ENCODE measurements at regions not wholly inside any gene's neighbourhood (a gene's known extent, or its start where the extent isn't known, plus 50 kb on each side); places are given as distances from the start of the nearest gene placed in this dataset.

DNA sequence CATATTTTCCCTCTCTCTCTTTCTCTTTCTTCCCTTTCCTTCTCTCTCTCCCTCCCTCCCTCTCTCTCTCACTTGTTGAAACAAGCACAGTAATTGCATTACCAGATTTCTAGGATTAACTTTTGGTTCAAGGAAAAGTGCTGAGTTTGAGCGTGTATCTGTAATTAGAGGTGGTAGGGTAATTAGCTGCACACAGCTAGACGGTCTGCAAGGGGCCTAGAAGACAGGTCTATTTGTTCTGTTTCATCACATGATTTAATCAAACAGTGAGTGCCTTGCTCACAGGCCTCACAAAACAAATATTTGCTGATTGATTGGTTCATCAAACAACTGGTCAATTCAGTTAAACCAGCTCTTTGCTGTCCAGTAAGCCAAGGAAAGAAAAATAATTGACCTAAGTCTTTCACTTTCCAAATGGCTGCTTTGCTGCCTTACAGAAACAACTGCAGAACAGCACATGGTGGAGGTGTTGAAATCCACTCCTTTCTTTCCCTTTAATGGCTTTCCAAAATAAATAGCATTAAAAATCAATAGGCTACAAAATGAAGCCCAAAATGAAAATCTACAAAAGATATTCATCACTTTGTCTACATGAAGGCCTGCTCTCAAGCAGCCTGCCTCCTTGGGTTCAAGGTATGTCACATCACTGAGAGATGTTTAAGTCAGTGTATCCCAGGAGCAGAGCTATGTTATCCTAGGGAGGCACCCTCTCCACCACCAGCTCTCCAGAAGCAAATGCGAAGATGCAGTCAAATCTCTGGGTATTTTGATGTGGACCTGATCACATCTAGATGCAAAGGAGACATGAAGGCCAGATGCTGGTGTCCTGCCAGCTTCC lies 264.4 kb upstream of the SIX2 start:
- Histone ChIP-seq H3K27ac (ENCODE audit: low read depth, low read length) (no peak overlapping the region), H3K9me3 (ENCODE audit: low read length) (no peaks in the 10 kb centered on the region), H3K36me3 (ENCODE audit: insufficient read depth, low read length) (no peaks in the 10 kb centered on the region), H3K9ac (ENCODE audit: low read length) (no peak overlapping the region), H3K4me1 (ENCODE audit: insufficient read depth, low read length) (no peaks in the 10 kb centered on the region), H3K4me3 (ENCODE audit: low read depth in 1 of 2, low read length in 2 of 2) (no peak overlapping the region), H3K27me3 (ENCODE audit: control insufficient read depth in 1 of 2, insufficient read depth in 2 of 2, low read length in 2 of 2) (no peaks in the 10 kb centered on the region)

DNA sequence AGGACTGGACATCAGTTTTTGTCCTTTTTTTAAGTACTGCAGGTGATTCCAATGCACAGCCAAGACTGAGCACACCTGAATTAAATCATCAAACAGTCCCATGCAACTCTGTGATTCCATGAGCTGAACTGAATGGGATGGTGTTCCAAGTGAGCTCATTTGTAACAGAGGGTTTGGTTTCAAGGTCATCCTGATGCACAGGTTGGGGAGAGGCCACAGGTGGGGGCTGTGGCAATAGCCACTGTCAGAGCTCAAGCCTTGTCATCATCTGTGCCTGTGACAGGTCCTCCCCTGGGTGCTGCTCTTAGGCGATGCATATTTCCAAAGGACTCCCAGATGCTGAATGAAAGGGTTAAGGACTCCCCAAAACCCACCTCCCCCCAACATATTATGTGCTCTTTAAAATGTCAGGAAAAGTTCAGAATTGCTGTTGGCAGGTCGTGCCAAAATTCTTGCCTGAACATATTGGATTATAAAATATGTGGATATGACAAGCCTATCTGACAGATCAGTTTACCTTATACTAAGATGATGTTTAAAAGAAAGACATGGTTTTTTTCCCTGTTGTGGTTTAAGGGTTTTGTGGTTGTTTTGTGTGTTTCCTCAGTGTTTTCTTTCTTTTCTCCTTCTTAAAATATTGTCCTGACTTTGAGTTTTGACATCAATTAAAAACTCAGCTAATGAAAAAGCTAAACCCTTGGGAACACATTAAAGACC lies 263.5 kb upstream of the SIX2 start:
- H3K4me3 ChIP-seq (ENCODE audit: low read depth in 1 of 2, low read length in 2 of 2), result no peak overlapping the region
- H3K36me3 ChIP-seq (ENCODE audit: insufficient read depth, low read length), result no peaks in the 10 kb centered on the region
- H3K27me3 ChIP-seq (ENCODE audit: control insufficient read depth in 1 of 2, insufficient read depth in 2 of 2, low read length in 2 of 2), result no peaks in the 10 kb centered on the region
- H3K4me1 ChIP-seq (ENCODE audit: insufficient read depth, low read length), result no peaks in the 10 kb centered on the region
- H3K9me3 ChIP-seq (ENCODE audit: low read length), result no peaks in the 10 kb centered on the region
- no peak overlapping the region for H3K27ac ChIP-seq (ENCODE audit: low read depth, low read length)
- H3K9ac ChIP-seq (ENCODE audit: low read length), result no peak overlapping the region

DNA sequence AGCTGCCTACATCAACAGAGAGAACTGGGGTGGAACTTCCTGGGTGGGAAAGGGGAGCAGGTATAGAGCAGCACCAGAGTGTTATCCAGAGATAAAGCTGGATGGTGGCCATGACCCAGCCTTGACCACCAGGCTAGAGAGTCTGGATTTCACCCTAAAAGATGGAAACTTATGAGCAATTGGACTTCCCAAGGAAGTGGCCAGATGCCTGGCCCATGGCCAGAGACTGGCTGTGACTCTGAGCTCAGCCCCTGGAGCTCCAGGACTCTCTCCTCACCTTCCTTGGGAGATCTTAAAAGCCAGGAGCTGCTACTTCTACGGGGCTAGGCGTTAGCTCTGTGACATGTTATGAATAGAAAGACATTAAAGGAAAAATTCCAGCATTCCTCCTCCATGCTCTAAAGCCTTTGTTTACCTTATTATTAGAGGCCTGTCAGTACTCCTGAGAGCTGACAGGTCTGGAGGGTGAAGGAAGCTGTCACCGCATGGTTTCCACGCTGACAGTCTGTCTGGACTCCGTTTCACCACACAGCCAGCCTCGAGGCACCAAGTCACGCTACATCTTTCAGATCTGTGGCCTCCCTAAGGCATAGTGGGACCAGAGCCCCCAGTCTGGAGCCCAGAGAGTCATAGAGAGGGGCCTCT lies 260.0 kb upstream of the SIX2 start:
- no peaks in the 10 kb centered on the region for H3K36me3 ChIP-seq (ENCODE audit: insufficient read depth, low read length)
- no peaks in the 10 kb centered on the region for H3K9me3 ChIP-seq (ENCODE audit: low read length)
- no peak overlapping the region for H3K27ac ChIP-seq (ENCODE audit: low read depth, low read length)
- no peak overlapping the region for H3K4me3 ChIP-seq (ENCODE audit: low read depth in 1 of 2, low read length in 2 of 2)
- no peak overlapping the region for H3K9ac ChIP-seq (ENCODE audit: low read length)
- no peaks in the 10 kb centered on the region for H3K4me1 ChIP-seq (ENCODE audit: insufficient read depth, low read length)
- no peaks in the 10 kb centered on the region for H3K27me3 ChIP-seq (ENCODE audit: control insufficient read depth in 1 of 2, insufficient read depth in 2 of 2, low read length in 2 of 2)

DNA sequence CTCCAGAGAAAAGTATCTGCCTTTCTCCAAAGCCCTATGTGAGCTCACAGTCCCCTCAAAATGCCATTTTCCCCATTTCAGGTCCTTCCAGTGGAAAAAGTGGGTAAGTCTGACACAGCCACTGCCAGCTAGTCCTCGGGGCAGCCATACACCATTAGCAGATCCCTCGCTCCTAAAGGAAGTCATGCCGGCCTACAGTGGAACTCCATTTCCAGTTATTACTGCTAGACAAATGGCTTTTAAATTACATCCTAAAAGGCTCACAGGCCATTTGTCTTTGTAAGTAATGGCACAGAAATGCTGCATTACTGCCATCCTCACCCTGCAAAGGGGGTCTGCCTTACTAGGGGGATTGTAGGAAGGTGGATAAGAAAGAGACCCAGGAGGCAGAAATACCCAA lies 259.4 kb upstream of the SIX2 start:
- H3K4me3 ChIP-seq (ENCODE audit: low read depth in 1 of 2, low read length in 2 of 2), result no peak overlapping the region
- no peak overlapping the region for H3K9ac ChIP-seq (ENCODE audit: low read length)
- no peaks in the 10 kb centered on the region for H3K4me1 ChIP-seq (ENCODE audit: insufficient read depth, low read length)
- H3K9me3 ChIP-seq (ENCODE audit: low read length), result no peaks in the 10 kb centered on the region
- H3K36me3 ChIP-seq (ENCODE audit: insufficient read depth, low read length), result no peaks in the 10 kb centered on the region
- H3K27ac ChIP-seq (ENCODE audit: low read depth, low read length), result no peak overlapping the region
- no peaks in the 10 kb centered on the region for H3K27me3 ChIP-seq (ENCODE audit: control insufficient read depth in 1 of 2, insufficient read depth in 2 of 2, low read length in 2 of 2)

DNA sequence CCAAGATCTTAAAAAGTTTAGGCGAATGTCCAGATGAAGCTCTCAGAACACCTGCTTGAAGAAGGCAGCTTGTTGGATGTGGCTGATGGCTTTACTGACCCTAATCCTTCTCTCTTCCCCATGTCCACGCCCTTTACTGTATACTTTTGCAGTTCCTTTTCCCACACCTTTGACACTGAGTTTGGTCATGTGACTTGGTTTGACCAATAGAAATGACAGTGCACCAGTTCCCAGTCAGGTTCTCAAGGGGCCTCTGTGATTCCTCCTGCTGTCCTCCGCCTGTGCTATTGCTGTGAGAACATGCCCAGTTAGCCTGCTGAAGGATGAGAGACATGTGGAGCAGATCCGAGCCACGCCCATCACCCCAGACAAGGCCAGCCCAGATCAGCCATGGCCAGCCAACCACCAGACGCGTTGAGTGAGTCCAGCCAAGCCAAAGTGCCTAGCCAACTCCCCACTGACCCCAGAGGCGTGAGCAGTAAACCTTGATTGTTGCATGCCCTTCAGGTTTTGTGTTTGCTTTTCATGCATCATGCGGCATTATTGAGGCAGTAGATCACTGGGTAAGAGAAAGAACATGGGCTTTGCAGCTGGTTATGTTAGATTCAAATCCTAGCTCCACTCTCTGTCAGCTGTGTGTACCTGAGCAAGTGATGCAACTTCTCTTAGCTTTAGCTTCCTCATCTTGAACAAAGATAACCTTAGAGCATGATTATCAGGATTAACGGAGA lies 258.0 kb upstream of the SIX2 start:
- H3K27me3 ChIP-seq (ENCODE audit: control insufficient read depth in 1 of 2, insufficient read depth in 2 of 2, low read length in 2 of 2), result no peaks in the 10 kb centered on the region

DNA sequence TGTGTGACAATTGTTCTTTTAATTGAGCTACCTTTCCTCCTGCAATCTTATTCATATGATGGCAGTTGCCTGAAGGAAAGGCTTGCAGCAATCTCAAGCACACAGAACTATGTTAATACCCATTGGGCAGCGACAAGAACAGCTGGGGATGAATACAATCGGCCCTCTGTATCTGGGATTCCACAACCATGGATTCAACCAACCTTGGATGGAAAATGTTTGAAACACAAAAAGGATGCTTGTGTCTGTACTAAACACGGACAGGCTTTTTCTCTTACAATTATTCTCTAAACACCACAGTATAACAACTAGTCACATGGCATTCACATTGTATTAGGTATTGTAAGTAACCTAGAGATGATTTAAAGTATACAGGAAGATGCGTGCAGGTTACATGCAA lies 256.1 kb upstream of the SIX2 start:
- Histone ChIP-seq H3K36me3 (ENCODE audit: insufficient read depth, low read length) (no peaks in the 10 kb centered on the region), H3K9me3 (ENCODE audit: low read length) (no peaks in the 10 kb centered on the region), H3K4me3 (ENCODE audit: low read depth in 1 of 2, low read length in 2 of 2) (no peak overlapping the region), H3K27me3 (ENCODE audit: control insufficient read depth in 1 of 2, insufficient read depth in 2 of 2, low read length in 2 of 2) (no peaks in the 10 kb centered on the region), H3K4me1 (ENCODE audit: insufficient read depth, low read length) (no peaks in the 10 kb centered on the region), H3K9ac (ENCODE audit: low read length) (no peak overlapping the region), H3K27ac (ENCODE audit: low read depth, low read length) (no peak overlapping the region)

More for the DNA sequence above, 258.0 kb upstream of the SIX2 start:
- Histone ChIP-seq H3K4me1 (ENCODE audit: insufficient read depth, low read length) (no peaks in the 10 kb centered on the region), H3K4me3 (ENCODE audit: low read depth in 1 of 2, low read length in 2 of 2) (no peak overlapping the region), H3K36me3 (ENCODE audit: insufficient read depth, low read length) (no peaks in the 10 kb centered on the region), H3K9ac (ENCODE audit: low read length) (no peak overlapping the region), H3K27ac (ENCODE audit: low read depth, low read length) (no peak overlapping the region), H3K9me3 (ENCODE audit: low read length) (no peaks in the 10 kb centered on the region)

- Histone ChIP-seq H3K4me1 (ENCODE audit: insufficient read depth, low read length) (no peaks in the 10 kb centered on the region), H3K27ac (ENCODE audit: low read depth, low read length) (no peak overlapping the region), H3K36me3 (ENCODE audit: insufficient read depth, low read length) (no peaks in the 10 kb centered on the region), H3K9me3 (ENCODE audit: low read length) (no peaks in the 10 kb centered on the region), H3K4me3 (ENCODE audit: low read depth in 1 of 2, low read length in 2 of 2) (no peak overlapping the region), H3K9ac (ENCODE audit: low read length) (no peak overlapping the region), H3K27me3 (ENCODE audit: control insufficient read depth in 1 of 2, insufficient read depth in 2 of 2, low read length in 2 of 2) (no peaks in the 10 kb centered on the region)
Observed at GRCh38 chr2:45264227-45265225, 255.3 kb upstream of the SIX2 start.

- H3K4me3 ChIP-seq (ENCODE audit: low read depth in 1 of 2, low read length in 2 of 2), result no peak overlapping the region
- no peaks in the 10 kb centered on the region for H3K4me1 ChIP-seq (ENCODE audit: insufficient read depth, low read length)
- no peaks in the 10 kb centered on the region for H3K36me3 ChIP-seq (ENCODE audit: insufficient read depth, low read length)
- H3K27ac ChIP-seq (ENCODE audit: low read depth, low read length), result no peak overlapping the region
- H3K27me3 ChIP-seq (ENCODE audit: control insufficient read depth in 1 of 2, insufficient read depth in 2 of 2, low read length in 2 of 2), result no peaks in the 10 kb centered on the region
- H3K9ac ChIP-seq (ENCODE audit: low read length), result no peak overlapping the region
- H3K9me3 ChIP-seq (ENCODE audit: low read length), result no peaks in the 10 kb centered on the region
Observed at GRCh38 chr2:45263147-45263546, 253.9 kb upstream of the SIX2 start.

- Histone ChIP-seq H3K27me3 (ENCODE audit: control insufficient read depth in 1 of 2, insufficient read depth in 2 of 2, low read length in 2 of 2) (no peaks in the 10 kb centered on the region), H3K9ac (ENCODE audit: low read length) (no peak overlapping the region), H3K36me3 (ENCODE audit: insufficient read depth, low read length) (no peaks in the 10 kb centered on the region), H3K9me3 (ENCODE audit: low read length) (no peaks in the 10 kb centered on the region), H3K4me3 (ENCODE audit: low read depth in 1 of 2, low read length in 2 of 2) (no peak overlapping the region), H3K4me1 (ENCODE audit: insufficient read depth, low read length) (no peaks in the 10 kb centered on the region), H3K27ac (ENCODE audit: low read depth, low read length) (no peak overlapping the region)
Observed at GRCh38 chr2:45261746-45262145, 252.5 kb upstream of the SIX2 start.

DNA sequence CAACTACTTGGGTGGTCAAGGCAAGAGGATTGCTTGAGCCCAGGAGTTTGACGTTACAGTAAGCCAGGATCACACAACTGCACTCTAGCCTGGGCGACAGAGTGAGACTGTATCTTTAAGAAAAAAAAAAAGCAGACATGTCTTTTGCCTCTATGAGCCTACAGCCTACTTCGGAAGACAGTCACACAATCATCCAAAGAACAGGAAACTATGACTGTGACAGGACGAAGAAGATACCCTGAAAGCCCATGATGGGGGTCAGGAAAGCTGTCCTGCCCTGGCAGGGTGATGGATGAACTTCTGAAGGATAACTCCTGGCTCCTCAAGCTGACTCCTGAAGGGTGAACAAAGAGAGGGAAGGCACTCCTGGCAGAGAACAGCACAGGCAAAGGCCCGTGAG lies 251.7 kb upstream of the SIX2 start:
- no peak overlapping the region for H3K27ac ChIP-seq (ENCODE audit: low read depth, low read length)
- H3K9ac ChIP-seq (ENCODE audit: low read length), result no peak overlapping the region
- no peaks in the 10 kb centered on the region for H3K36me3 ChIP-seq (ENCODE audit: insufficient read depth, low read length)
- no peak overlapping the region for H3K4me3 ChIP-seq (ENCODE audit: low read depth in 1 of 2, low read length in 2 of 2)
- no peaks in the 10 kb centered on the region for H3K27me3 ChIP-seq (ENCODE audit: control insufficient read depth in 1 of 2, insufficient read depth in 2 of 2, low read length in 2 of 2)
- H3K4me1 ChIP-seq (ENCODE audit: insufficient read depth, low read length), result no peaks in the 10 kb centered on the region
- no peaks in the 10 kb centered on the region for H3K9me3 ChIP-seq (ENCODE audit: low read length)
